DMS79 treated with DMSO at 0.1 percent for 48 hours (cell line): ENCODE measurements at regions not wholly inside any gene's neighbourhood (a gene's known extent, or its start where the extent isn't known, plus 50 kb on each side); places are given as distances from the start of the nearest gene placed in this dataset.
A peak's percentile ranks its signal among the peaks of the same experiment; 100 is the strongest.

ENCODE experiments used
- DNase-seq: peaks from one replicate; lab custom pipeline; 2025; lab: John Stamatoyannopoulos, UW

DNA sequence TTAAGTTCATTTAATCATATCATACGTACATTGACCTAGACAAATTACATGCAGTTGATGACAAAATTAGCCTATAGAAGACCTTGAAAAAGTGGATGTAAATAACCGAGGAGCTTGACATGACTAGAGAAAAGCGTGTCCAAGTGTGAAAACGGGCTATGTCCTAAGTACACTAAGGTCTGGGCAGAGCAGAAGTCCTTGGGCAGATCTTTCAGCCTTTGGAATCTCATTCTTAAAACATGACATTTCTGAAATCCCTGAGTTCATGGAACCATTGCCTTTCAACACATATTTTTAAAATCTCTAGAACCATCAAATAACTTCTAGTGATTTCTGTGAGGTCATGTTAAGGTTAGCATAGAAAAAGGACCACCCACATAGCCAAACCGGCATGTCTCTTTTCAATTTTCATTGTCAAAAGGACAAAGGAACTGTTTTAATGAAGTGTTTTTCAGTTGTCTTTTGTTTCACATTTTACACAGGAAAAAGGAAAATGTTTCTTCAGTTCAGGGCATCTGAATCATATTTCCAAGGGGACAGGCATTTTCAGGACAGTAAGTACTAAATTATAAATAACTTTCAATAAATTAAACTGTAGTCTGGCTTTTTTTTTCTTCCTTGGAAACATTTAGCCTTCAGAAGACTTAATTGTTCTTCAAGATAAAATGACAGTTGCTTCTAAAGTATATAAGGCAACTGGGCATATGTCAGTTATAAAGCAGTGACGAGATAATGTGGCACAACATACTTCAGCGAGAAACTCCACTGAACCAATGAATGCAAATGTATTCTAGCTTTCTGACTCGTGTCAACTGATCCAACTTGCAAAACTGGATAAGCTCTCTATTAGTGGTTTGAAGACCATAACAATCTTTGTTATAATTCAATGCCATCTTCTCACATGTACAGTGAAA lies 416.8 kb downstream of the NFIB start:
- no peak for DNase-seq

DNA sequence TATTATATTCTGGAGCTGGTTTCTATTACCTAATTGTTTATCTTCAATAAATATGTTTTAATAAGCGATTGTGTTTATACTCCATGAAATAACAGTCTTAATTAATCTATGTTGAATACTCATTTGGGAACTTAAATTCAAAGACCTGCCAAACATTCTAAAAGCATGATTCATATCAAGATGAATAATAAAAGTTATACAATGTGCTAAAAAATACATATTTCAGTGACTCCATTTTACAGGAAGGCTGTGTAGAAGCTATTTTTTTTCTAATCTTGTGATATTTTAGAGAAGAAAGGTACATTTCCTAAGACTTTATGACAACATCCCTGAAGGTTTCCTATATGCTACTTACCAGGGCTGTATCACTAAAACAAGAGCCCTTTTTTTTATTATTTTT lies 417.9 kb downstream of the NFIB start:
- no peak for DNase-seq

DNA sequence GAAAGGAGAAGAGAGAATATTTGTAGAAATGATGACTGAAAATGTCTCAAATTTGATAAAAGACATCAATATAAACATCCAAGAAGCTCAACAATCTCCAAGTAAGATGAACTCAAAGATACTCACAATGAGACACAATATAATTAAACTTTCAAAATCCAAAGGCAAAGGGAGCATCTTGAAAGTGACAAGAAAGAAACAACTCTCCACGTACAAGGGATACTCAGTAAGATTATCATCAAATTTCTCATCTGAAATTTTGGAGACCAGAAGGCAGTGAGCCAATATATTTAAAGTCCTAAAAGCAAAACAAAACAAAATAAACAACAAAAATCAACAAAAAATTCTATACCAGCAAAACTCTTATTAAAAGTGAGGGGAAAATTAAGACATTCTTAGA lies 428.7 kb downstream of the NFIB start:
- no peak for DNase-seq

- DNase-seq: no peak
These were observed 434.0 kb downstream of the NFIB start for GRCh38 chr9:13879981-13880380.

DNA sequence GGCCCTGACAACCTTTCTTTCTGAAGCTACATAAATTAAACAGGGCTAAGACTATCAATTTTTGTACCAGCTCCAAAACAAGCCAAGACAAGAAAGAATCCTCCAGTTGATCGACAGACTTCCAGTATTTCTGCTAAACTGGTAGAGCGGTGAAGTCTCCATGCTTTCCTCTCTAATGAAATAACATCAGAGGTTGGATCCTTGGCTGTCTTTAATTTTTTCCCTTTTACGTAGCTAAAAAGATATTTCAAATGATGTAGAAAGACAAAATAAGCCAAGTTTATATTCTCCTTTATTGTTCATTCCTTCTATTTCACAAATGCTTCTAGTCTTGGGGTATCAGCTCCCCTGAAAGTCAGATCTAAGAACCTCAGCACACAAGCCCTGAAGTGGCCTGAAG lies 434.9 kb downstream of the NFIB start:
- no peak for DNase-seq

DNA sequence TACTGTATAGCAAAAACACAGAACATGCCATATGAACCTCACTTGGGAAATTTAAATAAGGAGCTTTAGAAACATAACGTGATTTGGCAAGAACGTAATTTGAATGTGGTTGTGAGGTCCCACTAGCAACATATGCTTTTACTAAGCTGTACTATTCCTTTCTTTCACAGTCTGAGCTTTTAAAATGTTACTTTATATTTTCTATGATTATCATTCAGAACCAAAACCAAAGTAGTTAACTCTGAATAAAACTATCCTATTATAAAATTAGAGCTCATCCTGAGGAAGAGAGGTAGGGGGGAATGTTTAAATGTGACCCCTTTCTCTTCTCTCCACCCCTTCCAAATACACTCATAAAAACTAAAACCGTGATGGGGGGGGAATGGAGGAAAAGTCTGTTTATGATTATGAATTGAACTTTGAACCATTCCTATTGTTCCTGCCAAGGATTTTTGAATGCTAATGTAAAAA lies 435.7 kb downstream of the NFIB start:
- DNase-seq: no peak

GRCh38 chr9:13876741-13877140 lies 437.2 kb downstream of the NFIB start:
- no peak for DNase-seq

- no peak for DNase-seq
These were observed 440.7 kb downstream of the NFIB start for GRCh38 chr9:13873203-13873602.

- no peak for DNase-seq
These were observed 445.6 kb downstream of the NFIB start for GRCh38 chr9:13868336-13868735.

- DNase-seq: no peak
These were observed 448.1 kb downstream of the NFIB start for GRCh38 chr9:13865869-13866268.

DNA sequence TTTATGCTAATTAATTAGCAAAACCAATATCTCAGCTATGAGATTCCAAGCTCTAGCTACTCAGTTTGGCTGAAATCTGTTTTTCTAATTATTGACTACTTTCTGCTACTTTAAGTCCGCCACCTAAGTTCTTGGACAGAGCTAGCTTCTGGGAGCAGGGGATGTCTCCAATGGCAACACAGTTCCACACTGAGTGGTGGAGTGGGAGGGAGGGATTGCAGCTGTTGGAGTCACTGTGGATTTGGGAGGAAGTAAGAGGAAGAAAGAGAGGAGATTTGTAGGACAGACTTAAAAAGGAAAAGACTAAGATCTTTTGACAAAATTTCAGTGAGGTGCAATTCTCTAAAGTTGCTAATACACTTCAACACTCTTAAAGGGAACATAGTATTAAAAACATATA lies 450.8 kb downstream of the NFIB start:
- DNase-seq: no peak

- DNase-seq: no peak
These were observed 451.3 kb downstream of the NFIB start for GRCh38 chr9:13862654-13863053.

DNA sequence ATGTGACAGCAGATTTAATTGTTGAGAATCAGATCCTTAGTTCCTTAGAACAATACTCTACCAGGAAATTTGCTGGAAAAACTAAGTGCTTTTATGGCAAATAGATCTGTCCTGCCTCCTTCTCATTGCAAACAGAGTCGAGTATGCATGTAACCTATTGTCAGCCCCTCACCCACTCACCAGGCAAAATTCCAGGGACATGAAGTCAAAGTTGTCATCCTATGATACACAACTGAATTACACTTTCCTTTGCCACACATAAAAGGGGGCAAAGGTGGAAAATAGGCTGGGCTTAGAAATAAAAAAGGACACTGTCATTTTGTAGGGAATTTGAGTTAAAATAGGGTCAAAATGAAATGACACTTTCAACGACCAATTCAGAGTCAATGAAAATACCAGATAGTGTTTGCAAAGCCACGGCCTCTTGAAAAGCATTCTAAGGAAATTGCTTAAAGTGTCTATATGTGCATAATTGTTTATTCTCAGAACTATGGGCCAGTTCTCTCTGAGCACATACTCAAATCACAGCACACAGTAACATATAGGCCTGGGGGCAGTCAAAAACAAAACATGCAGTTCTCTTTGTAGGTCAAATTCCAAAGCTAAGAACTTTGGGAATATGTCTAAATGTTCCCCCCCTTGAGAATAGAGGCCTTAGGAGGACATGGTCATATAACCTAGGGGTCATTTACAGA lies 452.8 kb downstream of the NFIB start:
- DNase-seq: peak; percentile 75

DNA sequence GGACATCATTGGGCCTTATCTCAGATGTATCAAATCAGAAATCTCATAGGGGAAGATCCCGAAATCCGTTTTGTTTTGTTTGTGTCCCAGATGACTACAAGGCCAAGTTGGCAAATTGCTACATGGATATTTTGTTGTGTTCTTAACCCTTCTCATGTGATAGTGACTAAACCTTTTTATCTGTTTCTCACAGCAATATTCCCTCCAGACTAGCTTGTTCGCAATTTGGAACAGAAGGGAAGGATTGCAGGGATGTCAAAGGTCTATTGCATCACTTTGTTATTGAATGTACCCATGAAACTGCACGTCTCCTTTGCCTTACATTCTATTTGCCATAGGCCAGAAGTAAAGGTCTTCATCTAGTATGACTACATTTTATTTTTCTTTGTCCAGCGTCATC lies 453.9 kb downstream of the NFIB start:
- no peak for DNase-seq

- DNase-seq: no peak
These were observed 456.4 kb downstream of the NFIB start for GRCh38 chr9:13857521-13857920.

- DNase-seq: no peak
These were observed 466.7 kb downstream of the NFIB start for GRCh38 chr9:13847270-13847669.

DNA sequence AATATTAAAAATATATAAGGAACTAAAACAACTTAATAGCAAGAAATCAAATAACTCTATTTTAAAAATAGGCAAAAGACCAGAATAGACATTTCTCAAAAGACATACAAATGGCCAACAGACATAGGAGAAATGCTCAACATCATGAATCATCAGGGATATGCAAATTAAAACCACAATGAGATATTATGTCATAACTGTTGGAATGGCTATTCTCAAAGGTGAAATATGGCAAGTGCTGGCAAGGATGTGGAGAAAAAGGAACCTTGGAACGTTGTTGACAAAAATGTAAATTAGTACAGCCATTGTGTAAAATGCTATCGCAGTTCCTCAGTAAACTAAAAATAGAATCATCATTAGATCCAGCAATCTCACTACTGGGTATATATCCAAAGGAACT lies 468.5 kb downstream of the NFIB start:
- no peak for DNase-seq

- DNase-seq: peak; percentile 78
These were observed 472.0 kb downstream of the NFIB start for GRCh38 chr9:13841746-13842462.

DNA sequence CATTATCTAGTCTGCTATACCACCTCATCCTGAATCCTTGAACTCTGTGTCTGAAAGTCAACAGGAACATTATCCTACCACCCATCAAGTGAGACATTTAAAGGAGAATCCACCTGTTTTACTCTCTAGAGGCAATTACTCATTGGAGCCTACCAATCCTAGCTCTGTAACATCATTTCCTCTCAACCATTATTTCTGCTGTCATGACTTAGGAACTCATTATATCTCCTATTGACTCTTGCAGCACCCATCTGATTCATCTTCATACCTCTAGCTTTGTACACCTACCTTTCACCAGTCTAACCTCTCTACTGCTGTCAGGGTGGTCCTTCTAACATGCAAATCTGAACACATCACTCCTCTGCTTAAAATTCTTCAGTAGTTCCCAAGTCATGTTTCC lies 481.5 kb downstream of the NFIB start:
- no peak for DNase-seq

DNA sequence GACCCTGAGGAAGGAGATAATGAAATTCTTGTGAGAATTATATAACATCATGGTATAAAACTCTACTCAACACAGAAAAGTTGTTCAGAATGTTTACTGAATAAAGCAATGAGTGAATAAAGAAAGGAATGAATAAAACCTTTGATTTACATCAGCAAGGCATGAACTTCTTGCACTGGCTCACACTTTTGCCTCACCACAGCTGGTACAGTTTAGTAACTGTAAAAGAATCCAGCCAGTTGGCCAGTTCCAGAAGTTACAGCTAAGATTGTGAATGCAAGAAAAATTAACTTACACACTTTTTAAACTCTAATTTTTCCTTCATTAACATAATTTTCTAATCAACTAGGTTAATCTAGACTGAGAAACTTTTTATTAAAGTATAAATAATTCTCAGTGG lies 490.9 kb downstream of the NFIB start:
- DNase-seq: no peak

DNA sequence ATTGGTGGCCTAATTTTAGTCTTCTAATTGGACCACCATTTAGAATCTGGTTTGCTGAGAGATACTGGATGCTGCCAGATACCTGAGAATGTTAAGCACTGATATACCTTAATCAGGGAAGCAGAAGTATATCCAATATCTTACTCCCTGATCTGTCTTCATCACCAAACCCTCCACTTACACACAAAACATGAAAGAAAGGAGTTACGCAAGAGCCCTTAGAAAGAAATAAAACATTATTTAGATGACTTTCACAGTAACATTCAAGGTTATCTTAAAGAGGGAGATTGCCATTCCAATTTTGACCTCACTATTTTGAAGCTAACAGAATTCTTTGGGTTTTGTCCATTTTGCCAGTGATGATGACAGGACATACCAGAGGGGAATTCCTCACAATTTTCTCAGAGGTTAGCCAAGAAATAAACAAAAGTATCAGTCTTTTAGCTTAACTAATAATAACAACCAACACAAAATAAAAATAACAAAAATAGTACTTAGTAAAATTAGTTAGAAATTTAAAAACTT lies 496.1 kb downstream of the NFIB start:
- no peak for DNase-seq

GRCh38 chr9:13816837-13817236 lies 497.1 kb downstream of the NFIB start:
- no peak for DNase-seq
